GM10266 (cell line): ENCODE measurements at regions not wholly inside any gene's neighbourhood (a gene's known extent, or its start where the extent isn't known, plus 50 kb on each side); places are given as distances from the start of the nearest gene placed in this dataset.

ENCODE experiments used
- DNase-seq: peaks from one replicate; pipeline ENCODE4 v3.0.0; 2012; ENCODE audit errors: extremely low spot score
- TF ChIP-seq, protein P1 (sequence below): IDR thresholded peaks from 2 replicates; pipeline ENCODE4 v1.5.1; 2012; ENCODE audit warnings: mild to moderate bottlenecking, low read depth; ENCODE audit not compliant: control insufficient read depth, insufficient read depth; ENCODE audit errors: missing control alignments

GRCh38 chr5:12322042-12322441, 417.8 kb upstream of the CTNND2 start:
- DNase-seq: no peak
- TF ChIP-seq, protein P1, sequence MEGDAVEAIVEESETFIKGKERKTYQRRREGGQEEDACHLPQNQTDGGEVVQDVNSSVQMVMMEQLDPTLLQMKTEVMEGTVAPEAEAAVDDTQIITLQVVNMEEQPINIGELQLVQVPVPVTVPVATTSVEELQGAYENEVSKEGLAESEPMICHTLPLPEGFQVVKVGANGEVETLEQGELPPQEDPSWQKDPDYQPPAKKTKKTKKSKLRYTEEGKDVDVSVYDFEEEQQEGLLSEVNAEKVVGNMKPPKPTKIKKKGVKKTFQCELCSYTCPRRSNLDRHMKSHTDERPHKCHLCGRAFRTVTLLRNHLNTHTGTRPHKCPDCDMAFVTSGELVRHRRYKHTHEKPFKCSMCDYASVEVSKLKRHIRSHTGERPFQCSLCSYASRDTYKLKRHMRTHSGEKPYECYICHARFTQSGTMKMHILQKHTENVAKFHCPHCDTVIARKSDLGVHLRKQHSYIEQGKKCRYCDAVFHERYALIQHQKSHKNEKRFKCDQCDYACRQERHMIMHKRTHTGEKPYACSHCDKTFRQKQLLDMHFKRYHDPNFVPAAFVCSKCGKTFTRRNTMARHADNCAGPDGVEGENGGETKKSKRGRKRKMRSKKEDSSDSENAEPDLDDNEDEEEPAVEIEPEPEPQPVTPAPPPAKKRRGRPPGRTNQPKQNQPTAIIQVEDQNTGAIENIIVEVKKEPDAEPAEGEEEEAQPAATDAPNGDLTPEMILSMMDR: no peak

DNA sequence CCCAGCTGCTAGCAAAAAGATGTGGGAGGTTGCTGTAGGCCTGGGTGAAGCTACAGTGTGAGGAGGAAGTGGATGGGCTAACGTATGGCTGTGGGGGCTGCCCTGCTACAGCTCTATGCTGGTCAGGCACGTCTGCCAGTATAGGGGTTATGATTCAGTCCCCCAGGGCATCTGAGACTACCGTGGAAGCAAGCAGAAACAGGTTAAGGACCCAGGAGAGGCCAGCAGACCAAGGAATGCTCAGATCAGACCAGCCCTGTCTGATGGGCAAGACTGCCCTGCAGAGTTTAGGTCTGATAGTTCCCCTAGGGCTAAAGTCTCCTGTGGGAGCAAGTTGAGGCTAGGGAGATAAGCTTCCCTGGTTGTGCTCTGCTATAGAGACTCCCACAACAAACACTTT, 416.1 kb upstream of the CTNND2 start:
- TF ChIP-seq, protein P1: no peak
- no peak for DNase-seq

DNA sequence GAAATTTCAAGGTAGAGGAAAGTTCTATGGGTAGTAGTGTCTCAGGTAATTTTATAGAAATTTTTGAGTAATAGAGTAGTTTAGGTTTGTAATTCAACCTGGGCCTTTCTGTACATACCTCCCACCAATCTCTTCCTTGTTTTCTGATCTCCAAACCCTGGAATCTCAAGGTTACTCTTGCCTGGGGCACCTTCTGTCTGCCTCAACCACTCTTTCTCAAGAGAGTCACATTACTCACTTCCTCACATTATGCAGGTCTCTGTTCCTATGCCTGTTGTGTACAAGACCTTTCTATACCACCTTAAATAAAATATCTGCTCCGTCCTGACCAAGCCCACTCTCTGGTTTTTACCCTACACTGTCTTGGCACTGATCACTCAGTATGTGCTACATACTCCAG, 412.6 kb upstream of the CTNND2 start:
- TF ChIP-seq, protein P1: no peak
- DNase-seq: no peak

GRCh38 chr5:12315461-12315860, 411.2 kb upstream of the CTNND2 start:
- TF ChIP-seq, protein P1: no peak
- no peak for DNase-seq

- TF ChIP-seq, protein P1: no peak
- DNase-seq: no peak
Observed at GRCh38 chr5:12313602-12314001, 409.4 kb upstream of the CTNND2 start.

DNA sequence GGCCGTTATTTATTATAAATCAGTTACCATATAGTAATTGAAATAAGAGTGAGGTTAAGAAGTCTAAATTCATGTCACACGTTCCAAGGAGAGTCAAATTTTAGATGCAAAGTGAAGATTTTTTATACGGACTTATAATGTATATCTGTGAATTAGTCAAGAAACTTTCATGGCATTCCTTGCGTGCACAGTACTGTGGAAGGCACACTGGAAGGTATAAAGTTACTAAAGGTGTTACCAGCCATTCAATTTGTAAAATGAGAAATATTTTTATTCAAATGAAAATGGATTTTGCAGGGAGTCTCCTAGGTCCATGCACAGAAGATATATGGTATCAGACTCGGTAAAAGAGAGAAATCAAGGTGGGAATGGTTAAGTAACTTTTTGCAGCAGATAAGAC, 408.1 kb upstream of the CTNND2 start:
- TF ChIP-seq, protein P1: no peak
- no peak for DNase-seq

DNA sequence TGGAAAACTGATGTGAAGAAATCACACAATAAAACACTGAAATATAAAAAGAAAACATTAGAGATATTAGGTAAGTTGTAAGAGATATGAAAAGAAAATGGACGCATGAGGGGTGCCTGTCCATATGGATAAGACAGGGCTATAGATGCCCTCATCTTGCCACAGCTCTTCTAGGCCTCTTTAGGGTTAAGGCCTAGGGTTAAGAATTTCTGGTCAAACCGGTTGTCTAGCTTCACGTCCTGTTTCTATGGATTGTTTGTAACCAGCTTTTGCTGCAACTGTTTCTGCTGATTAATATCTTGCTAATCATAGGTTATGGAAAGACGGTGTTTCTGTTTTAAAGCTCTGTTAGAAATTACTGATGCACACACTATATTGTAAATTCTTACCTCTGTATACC, 389.9 kb upstream of the CTNND2 start:
- DNase-seq: no peak
- TF ChIP-seq, protein P1: no peak
